NCI-H146 (cell line): ENCODE measurements at regions not wholly inside any gene's neighbourhood (a gene's known extent, or its start where the extent isn't known, plus 50 kb on each side); places are given as distances from the start of the nearest gene placed in this dataset.
"Not testable (repeated sequence)": the region's sequence is repeated elsewhere in the genome, so short reads cannot be mapped to it uniquely, and the experiment has no call there.

Source experiments
- DNase-seq: peaks from one replicate; lab custom pipeline; 2025; lab: John Stamatoyannopoulos, UW

DNA sequence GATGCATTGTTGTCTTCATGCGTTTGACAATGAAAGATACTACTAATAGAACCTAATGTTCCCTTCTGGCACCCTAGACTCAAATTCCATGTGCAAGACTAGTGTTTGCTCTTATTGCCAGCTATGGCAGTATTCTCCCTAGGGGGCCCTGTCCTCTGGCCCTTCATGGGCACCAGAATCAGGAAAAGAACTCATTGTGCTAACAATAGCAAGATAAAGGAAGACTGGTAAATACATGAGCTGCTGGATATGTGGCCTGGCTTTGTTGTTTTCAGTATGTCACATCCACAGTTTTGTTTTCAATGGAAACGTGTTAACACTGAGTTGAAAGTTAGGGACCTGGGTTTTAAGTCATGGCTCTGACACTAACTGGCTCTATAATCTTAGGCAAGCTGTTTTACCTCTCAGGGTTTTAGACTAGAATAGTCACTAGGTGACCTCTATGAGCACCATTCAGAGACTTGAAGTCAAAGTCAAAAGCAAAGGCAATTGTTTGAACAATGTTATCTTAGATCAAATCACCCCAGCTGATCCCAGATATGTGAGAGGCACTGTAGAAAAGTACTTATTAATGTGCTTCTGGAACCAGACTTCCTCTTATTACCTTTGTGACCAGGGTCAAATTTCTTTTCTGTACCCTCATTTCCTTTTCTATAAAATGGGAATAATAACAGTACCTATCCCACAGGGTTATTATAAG lies 253.7 kb upstream of the DIAPH2 start:
- no peak for DNase-seq

DNA sequence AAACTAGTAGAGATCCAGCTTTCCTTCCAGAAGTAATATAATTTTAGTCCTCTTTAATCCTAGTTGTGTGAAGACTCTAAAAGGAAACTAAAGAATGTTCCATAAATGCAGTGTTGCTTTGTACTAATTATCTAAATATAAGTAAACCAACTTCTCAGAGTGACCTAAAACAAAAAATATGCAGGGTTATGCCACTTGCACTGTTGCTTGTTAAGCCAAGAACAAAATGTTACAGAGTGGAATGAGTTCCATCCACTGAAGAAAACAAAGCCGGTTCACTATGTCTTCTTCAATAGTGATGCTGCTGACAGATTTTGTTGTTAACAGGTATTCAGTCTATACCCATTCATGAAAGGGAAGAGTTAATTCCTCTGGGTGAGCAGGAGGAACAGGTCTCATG lies 252.0 kb upstream of the DIAPH2 start:
- no peak for DNase-seq

DNA sequence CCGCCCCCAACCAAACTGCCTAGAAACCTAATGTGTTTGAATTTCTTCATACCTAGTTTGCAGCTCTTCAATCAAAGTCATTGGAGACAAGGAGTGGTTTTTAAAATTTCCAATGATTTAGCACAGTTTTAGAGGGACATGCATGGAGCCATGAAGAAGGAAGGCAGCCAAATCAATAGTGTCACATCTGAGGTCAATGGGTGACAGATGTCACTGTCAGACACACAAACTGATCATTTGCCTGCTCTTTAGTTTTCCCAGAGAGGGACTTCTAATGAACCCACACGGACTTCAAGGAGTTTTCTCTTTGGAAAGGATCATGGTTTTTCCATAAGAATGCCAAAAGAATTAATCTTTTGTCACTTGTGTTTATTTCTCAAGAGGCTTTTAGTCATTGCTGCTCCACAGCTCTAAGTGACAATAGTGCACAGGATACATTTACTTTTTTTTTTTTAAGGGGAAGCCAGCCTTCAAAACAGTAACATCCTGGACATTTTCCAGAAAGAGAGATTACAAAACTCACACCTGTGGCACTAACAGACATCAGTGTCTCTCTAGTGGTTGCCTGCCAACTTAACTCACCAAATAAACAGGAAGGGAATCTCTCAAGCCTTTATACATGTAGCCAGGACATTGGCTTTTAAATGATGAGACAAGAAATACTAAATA lies 251.1 kb upstream of the DIAPH2 start:
- no peak for DNase-seq

DNA sequence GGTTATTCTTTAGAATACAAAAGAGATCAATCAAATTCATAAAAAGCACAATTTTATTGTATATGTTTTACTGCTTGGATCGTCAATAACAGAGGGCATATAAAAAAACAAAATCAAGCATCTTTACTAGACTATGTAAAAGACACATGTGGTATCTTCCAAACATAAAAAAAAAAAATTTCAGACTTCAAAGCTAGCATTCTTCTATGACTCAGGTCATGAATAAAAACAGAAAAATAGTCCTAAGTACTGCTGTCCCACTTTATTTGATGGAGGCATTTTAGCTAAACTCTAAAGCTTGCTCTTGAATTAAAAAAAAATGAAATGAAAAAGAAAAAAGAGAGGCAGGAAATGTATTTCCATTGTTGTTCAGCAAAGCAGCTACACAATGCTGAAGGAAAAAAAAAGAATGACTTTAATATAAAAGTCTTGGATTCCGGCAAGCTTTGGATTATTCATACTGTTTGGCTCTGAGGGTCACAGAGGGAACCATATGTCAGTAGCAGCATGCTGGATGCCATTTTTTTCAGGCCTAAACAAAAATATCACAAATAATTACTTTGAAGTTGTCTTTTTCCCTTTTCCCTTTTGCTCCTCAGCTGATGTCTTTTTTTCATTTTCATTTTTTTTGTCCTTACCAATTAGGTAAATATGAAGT lies 249.1 kb upstream of the DIAPH2 start:
- no peak for DNase-seq

- DNase-seq: no peak
Observed at GRCh38 chrX:96436105-96436504, 248.5 kb upstream of the DIAPH2 start.

- no peak for DNase-seq
Observed at GRCh38 chrX:96438803-96439202, 245.8 kb upstream of the DIAPH2 start.

- DNase-seq: no peak
Observed at GRCh38 chrX:96440941-96441340, 243.7 kb upstream of the DIAPH2 start.

DNA sequence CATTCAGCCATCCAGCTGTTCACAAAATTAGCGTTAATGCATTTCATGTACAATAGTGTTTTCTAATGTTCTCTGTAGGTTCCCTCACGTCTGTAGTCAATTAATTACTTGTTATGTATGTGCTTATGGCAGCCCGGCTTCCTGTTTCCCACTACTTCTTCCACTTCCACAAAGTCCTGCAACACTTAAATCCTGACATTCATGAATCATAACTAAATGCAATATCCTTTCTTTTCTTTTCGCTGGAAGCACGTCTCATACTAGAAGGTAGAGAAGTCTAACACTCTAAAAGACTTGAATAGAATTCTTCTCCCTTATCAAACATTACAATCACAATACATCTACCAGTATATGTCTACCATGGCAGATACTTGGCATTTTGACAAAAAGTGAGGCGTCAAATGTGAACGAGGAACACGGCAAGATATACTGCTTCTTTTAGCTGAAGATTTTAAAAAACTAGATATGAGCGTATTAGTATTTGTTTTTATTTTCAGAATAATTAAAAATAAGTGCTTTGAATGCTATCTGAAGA lies 239.0 kb upstream of the DIAPH2 start:
- no peak for DNase-seq

DNA sequence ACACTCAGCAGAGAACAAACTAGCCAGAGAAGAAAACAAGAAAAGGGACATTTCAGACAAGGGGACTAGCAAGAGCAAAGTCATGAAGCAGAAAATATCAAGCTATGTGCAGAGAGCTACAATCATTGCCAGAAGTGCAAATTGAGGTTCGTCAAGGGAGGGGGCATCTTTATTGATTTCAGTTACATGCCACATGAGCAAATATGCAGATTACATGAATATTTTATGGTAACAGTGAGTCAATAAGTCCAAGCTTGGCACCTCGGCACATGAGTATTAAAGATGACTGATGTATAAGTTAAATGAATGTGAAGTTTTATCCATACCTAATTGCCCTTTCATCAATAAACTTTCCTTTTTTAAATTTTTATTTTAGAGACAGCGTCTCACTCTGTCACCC lies 238.1 kb upstream of the DIAPH2 start:
- no peak for DNase-seq

DNA sequence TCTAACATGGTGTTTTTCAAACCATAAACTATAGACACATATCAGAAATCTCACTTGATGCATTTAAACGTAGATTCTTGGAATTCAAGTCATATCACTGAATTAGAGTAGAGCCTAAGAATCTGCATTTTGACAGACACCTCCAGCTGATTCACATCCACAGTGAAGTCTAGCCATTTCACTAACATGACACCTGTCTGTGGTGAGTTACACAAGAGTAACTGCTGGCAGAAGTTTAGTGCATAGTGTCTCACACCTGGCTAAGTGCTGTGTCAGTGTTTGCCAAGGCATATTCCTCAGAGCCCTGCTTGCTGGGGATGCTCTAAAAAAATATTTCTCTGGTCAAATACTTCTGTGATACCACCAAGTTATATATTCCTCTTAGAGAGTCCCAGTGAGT lies 237.5 kb upstream of the DIAPH2 start:
- no peak for DNase-seq

GRCh38 chrX:96449191-96449590 lies 235.5 kb upstream of the DIAPH2 start:
- DNase-seq: no peak

GRCh38 chrX:96449896-96450295 lies 234.7 kb upstream of the DIAPH2 start:
- no peak for DNase-seq

GRCh38 chrX:96453139-96453538 lies 231.5 kb upstream of the DIAPH2 start:
- DNase-seq: no peak

DNA sequence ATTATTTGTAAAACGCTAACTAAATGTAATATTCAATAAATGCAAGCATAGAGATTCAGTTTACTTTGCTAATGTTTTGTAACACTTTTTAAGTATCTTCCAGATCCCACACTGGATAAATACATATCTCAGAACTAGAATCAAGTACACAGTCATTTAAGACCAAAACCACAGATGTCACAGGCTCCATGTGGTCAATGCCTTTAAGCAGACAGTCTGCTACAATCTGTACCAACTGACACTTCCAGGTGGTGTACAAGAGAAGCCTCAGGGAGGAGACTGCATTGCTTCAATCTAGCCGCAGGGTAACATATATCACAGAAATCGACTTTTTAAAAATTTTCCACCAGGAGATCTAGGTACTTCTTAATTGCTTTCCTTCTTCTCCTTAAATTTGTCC lies 229.6 kb upstream of the DIAPH2 start:
- DNase-seq: no peak

- DNase-seq: no peak
Observed at GRCh38 chrX:96464880-96465558, 219.6 kb upstream of the DIAPH2 start.

GRCh38 chrX:96474029-96474740 lies 210.5 kb upstream of the DIAPH2 start:
- DNase-seq: no peak

DNA sequence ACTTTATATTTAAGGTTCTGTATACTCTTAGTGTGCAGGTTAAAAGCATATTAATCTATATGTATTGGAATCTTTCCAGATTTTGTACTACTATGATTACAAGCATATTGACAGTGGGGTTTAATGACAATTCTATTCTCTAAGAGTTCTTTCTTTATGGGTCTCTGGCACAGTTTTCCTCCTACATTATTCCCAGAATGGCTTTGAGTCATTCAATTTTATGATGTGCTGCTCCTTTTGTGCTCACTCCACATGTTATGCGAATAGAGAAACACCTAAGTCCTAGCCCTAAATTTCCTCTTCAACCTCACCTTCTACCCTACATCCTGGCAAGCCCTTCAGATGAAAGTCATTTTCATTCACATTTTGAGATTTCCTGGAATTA lies 209.9 kb upstream of the DIAPH2 start:
- DNase-seq: no peak

DNA sequence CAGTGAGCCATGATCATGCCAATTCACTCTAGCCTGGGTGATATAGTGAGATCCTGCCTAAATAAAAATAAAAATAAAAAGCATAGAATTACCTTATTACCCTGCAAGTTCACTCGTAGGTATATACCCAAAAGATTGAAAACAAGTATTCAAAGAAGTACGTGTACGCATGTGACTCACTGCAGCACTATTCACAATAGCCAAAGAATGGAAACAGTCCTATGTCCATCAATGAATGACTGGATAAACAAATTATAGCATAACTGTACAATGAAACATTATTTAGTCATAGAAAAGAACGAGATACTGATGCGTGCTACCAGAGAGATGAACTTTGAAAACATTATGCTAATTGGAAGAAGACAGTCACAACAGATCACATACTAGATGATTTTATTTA lies 204.6 kb upstream of the DIAPH2 start:
- no peak for DNase-seq

DNA sequence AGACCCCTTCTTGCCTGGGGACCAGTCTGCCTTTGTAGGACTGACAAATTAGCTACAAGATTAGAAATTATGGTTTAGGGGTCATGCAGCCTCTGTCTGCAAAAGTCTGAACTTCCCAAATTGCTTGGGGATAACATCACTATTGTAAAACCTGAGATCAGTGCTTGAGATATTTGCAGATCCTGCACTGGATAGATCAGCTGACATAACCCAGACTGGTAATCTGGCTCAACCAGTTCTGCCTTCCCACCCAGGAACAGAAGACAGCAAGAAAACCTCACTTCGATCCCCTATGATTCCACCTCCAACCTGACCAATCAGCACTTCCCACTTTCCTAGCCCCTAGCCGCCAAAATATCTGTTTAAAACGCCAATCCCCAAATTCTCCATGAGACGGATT lies 202.8 kb upstream of the DIAPH2 start:
- DNase-seq: no peak

DNA sequence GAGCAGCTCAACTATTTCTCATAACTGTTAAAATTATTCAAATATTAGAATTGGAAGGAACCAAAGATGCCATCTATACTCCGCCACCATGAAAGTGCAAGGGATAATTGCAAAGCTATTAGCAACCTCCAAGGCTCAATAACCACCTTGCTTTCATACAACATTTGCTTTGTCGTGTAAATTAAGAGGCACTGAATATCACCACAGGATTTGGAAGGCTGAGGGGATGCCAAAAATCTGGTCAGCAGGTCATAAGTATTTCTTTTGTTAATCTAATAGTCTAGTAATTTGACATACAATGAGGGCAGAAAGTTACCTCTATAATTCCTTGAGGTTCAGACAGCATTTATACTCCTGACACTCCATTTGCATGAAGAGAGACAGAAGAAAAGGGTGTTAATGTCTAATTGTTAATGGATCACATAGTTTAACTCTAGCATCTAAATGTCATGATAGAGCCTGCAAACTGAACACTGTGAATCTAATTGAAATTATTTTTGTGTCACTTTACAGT lies 200.9 kb upstream of the DIAPH2 start:
- no peak for DNase-seq

- DNase-seq: not testable (repeated sequence)
Observed at GRCh38 chrX:96486687-96487086, 198.0 kb upstream of the DIAPH2 start.

DNA sequence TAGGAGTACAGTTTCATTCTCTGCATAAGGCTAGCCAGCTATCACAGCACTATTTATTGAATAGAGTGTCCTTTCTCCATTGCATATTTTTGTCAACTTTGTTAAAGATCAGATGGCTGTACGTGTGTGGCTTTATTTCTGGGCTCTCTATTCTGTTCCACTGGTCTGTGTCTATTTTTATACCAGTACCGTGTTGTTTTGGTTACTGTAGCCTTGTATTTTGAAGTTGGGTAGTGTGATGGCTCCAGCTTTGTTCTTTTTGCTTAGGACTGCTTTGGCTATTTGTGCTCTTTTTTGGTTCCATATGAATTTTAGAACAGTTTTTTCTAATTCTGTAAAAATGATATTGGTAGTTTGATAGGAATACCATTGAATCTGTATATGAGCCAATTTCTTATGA lies 182.1 kb upstream of the DIAPH2 start:
- DNase-seq: no peak
